GM18873 (cell line): ENCODE measurements at regions not wholly inside any gene's neighbourhood (a gene's known extent, or its start where the extent isn't known, plus 50 kb on each side); places are given as distances from the start of the nearest gene placed in this dataset.

Source experiments
- ATAC-seq: cut with Tn5 transposase; IDR thresholded peaks from one replicate; pipeline ENCODE4 v1.9.1; 2021; ENCODE audit warnings: mild to moderate bottlenecking, moderate library complexity, moderate number of reproducible peaks; ENCODE audit not compliant: unreplicated experiment, low FRiP score

GRCh38 chr4:135605076-135605475, 1403.5 kb upstream of the PABPC4L start:
- ATAC-seq: no peak

- ATAC-seq: no peak
Measured at GRCh38 chr4:135604531-135604930, 1402.9 kb upstream of the PABPC4L start.

- no peak for ATAC-seq
Measured at GRCh38 chr4:135601351-135601750, 1399.8 kb upstream of the PABPC4L start.

GRCh38 chr4:135598151-135598550, 1396.6 kb upstream of the PABPC4L start:
- ATAC-seq: no peak

- no peak for ATAC-seq
Measured at GRCh38 chr4:135594521-135594920, 1392.9 kb upstream of the PABPC4L start.

GRCh38 chr4:135575041-135575440, 1373.5 kb upstream of the PABPC4L start:
- no peak for ATAC-seq

GRCh38 chr4:135573251-135573650, 1371.7 kb upstream of the PABPC4L start:
- no peak for ATAC-seq

- no peak for ATAC-seq
Measured at GRCh38 chr4:135564090-135564489, 1362.5 kb upstream of the PABPC4L start.

- ATAC-seq: no peak
Measured at GRCh38 chr4:135553213-135553612, 1351.6 kb upstream of the PABPC4L start.

GRCh38 chr4:135552131-135552530, 1350.5 kb upstream of the PABPC4L start:
- no peak for ATAC-seq

GRCh38 chr4:135548711-135549110, 1347.1 kb upstream of the PABPC4L start:
- no peak for ATAC-seq

- ATAC-seq: no peak
Measured at GRCh38 chr4:135545616-135546317, 1344.2 kb upstream of the PABPC4L start.

- no peak for ATAC-seq
Measured at GRCh38 chr4:135538698-135539097, 1337.1 kb upstream of the PABPC4L start.

GRCh38 chr4:135533053-135533452, 1331.5 kb upstream of the PABPC4L start:
- ATAC-seq: no peak

- ATAC-seq: no peak
Measured at GRCh38 chr4:135532132-135532531, 1330.5 kb upstream of the PABPC4L start.

GRCh38 chr4:135515295-135515694, 1313.7 kb upstream of the PABPC4L start:
- no peak for ATAC-seq

GRCh38 chr4:135510582-135510981, 1309.0 kb upstream of the PABPC4L start:
- no peak for ATAC-seq

GRCh38 chr4:135508006-135508714, 1306.6 kb upstream of the PABPC4L start:
- ATAC-seq: no peak

GRCh38 chr4:135497563-135498152, 1296.1 kb upstream of the PABPC4L start:
- ATAC-seq: no peak

- ATAC-seq: no peak
Measured at GRCh38 chr4:135492439-135492838, 1290.8 kb upstream of the PABPC4L start.

- ATAC-seq: no peak
Measured at GRCh38 chr4:135485371-135485770, 1283.8 kb upstream of the PABPC4L start.

- no peak for ATAC-seq
Measured at GRCh38 chr4:135476272-135476671, 1274.7 kb upstream of the PABPC4L start.
